Right lobe of liver (tissue), 6 donors: ENCODE measurements at regions not wholly inside any gene's neighbourhood (a gene's known extent, or its start where the extent isn't known, plus 50 kb on each side); places are given as distances from the start of the nearest gene placed in this dataset.

Source experiments
- ATAC-seq, 4 donors: fragments of 200-7000 bp; cut with Tn5 transposase; one replicate each; pipeline ENCODE4 v1.9.1; 2020; ENCODE audit warnings: mild to moderate bottlenecking in 4 of 4, moderate library complexity in 4 of 4
- DNase-seq, 3 donors: peaks; one replicate each; pipeline ENCODE4 v3.0.0-alpha.2; 2020
- H3K27ac ChIP-seq, 3 donors: fragments of 200-600 bp; one replicate each; pipeline ENCODE4 v1.8.0; 2022
- H3K27me3 ChIP-seq, 2 donors: fragments of 200-600 bp; one replicate each; pipeline ENCODE4 v1.8.0; 2022
- H3K36me3 ChIP-seq, 4 donors: fragments of 200-600 bp; sonication (generic) in 1 of 4; one replicate each; pipeline versions ENCODE4 v1.5.1 to v1.8.0; 2017 to 2022; ENCODE audit warnings: control low read depth in 1 of 4
- H3K4me1 ChIP-seq, 4 donors: fragments of 200-600 bp; sonication (generic) in 1 of 4; one replicate each; pipeline versions ENCODE4 v1.5.1 to v1.8.0; 2017 to 2022; ENCODE audit warnings: control low read depth in 1 of 4
- H3K4me3 ChIP-seq, 3 donors: fragments of 200-600 bp; one replicate each; pipeline ENCODE4 v1.8.0; 2022
- H3K9me3 ChIP-seq, 4 donors: fragments of 200-600 bp; sonication (generic) in 1 of 4; one replicate each; pipeline versions ENCODE4 v1.5.1 to v1.8.0; 2017 to 2022; ENCODE audit warnings: control low read depth in 1 of 4
- POLR2A ChIP-seq: fragments of 450-650 bp; IDR thresholded peaks from one replicate; pipeline ENCODE4 v1.6.1; 2017; ENCODE audit warnings: antibody characterized with exemption, mild to moderate bottlenecking
- WGBS: methylation state at CpG from one replicate; pipeline ENCODE4 v1.1.6; 2018; ENCODE audit warnings: low coverage, low lambda C conversion rate; ENCODE audit not compliant: insufficient coverage; ENCODE audit errors: missing lambda C conversion rate; 5-methylcytosine and 5-hydroxymethylcytosine counted together
- intact Hi-C, 2 donors: fragments of 100-400 bp; cut with DNase I; formaldehyde crosslinking; loops; one replicate each; pipeline versions ENCODE4 v1.11.2 to v1.14.1; 2022
- TF ChIP-seq, protein P1 (sequence below), 4 donors: fragments of 200-600 bp in 3 of 4; fragments of 450-650 bp in 1 of 4; IDR thresholded peaks; one replicate each; pipeline versions ENCODE4 v1.5.1 to v1.8.0; 2016 to 2022; ENCODE audit warnings: antibody characterized with exemption in 4 of 4, mild to moderate bottlenecking in 2 of 4
- donor health status: DM: no; HTN: yes; CAD: no.
- donor health status: DM: no; HTN: no; CAD: no.
- donor health status: DM: no; HTN: no; CAD: no.
- donor health status: DM: no; HTN: yes; CAD: no.
- donor health status: DM: no; HTN: yes; CAD: no.

DNA sequence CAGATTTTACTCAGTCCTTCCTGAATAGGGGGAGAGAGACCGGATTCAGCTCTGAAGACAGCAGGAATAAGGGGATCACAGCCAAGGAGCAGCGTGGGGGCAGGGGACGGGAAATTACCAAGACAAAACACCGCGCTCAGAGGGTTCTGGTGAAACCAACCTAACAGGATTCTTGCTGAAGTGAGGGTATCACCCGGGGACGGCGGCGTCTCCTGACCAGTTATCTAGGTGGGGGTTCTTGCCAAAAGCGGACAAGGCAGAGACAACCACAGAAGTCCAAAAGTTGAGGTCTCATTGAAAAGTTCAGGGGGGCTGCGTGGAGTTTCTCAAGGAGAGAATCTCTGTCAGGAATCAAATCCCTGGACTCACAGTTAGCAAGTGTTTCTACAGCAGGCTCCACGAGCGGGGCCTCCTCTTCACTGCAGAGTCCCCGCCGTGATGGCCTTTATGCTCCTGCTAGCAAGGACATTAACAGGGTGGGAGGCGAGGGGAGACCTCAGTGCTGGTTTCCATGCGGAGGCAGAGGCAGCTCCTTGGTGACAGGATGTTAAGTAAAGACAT lies 291.0 kb downstream of the BRD1 start:
- ATAC-seq (no peak), DNase-seq (no peak)
- TF ChIP-seq, protein P1, sequence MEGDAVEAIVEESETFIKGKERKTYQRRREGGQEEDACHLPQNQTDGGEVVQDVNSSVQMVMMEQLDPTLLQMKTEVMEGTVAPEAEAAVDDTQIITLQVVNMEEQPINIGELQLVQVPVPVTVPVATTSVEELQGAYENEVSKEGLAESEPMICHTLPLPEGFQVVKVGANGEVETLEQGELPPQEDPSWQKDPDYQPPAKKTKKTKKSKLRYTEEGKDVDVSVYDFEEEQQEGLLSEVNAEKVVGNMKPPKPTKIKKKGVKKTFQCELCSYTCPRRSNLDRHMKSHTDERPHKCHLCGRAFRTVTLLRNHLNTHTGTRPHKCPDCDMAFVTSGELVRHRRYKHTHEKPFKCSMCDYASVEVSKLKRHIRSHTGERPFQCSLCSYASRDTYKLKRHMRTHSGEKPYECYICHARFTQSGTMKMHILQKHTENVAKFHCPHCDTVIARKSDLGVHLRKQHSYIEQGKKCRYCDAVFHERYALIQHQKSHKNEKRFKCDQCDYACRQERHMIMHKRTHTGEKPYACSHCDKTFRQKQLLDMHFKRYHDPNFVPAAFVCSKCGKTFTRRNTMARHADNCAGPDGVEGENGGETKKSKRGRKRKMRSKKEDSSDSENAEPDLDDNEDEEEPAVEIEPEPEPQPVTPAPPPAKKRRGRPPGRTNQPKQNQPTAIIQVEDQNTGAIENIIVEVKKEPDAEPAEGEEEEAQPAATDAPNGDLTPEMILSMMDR (IDR thresholded peaks at IDR 0.05) = no peak
- TF ChIP-seq POLR2A = no peak
- no peak overlapping the region for H3K27ac ChIP-seq
- no peaks in the 10 kb centered on the region for H3K27me3 ChIP-seq
- H3K4me1 ChIP-seq = no peaks in the 10 kb centered on the region
- H3K36me3 ChIP-seq = no peaks in the 10 kb centered on the region
- no peaks in the 10 kb centered on the region for H3K9me3 ChIP-seq
- no peak overlapping the region for H3K4me3 ChIP-seq
- intact Hi-C loops = no loop called here
- 73% methylated on average over 4 of the region's 17 CpGs for WGBS

DNA sequence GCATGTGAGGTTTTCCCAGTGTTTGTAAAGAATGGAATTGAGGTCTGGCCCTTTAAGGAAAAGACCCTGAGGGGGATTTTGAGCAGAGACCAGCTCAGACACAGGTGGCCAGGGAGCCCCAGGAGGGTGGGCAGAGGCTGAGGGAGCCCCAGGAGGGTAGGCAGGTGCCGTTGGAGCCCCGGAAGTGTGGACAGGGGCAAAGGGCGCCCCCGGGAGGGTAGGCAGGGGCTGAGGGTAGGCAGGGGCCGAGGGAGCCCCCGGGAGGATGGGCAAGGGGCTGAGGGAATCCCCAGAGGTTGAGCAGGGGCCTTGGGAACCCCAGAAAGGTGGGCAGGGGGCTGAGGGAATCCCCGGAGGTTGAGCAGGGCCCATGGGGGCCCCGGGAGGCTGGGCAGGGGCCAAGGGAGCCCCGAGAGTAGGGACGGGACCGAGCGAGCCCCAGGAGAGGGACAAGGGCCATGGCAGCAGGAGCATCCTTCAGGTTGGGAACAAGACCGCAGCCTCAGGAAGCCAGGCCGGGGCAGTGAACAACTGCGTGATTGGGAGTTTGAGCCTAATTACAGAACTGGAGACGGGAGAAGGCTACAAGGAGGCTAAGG lies 292.0 kb downstream of the BRD1 start:
- intact Hi-C loops = no loop called here
- Histone ChIP-seq H3K27ac (no peak overlapping the region), H3K4me3 (no peak overlapping the region), H3K27me3 (no peaks in the 10 kb centered on the region), H3K4me1 (no peaks in the 10 kb centered on the region), H3K9me3 (no peaks in the 10 kb centered on the region), H3K36me3 (no peaks in the 10 kb centered on the region)
- DNase-seq = peak in 1 of 3 donors; percentile 25
- no peak for TF ChIP-seq POLR2A
- TF ChIP-seq, protein P1 (IDR thresholded peaks at IDR 0.05) = no peak
- WGBS = 38% methylated on average over 4 of the region's 16 CpGs
- no peak for ATAC-seq

DNA sequence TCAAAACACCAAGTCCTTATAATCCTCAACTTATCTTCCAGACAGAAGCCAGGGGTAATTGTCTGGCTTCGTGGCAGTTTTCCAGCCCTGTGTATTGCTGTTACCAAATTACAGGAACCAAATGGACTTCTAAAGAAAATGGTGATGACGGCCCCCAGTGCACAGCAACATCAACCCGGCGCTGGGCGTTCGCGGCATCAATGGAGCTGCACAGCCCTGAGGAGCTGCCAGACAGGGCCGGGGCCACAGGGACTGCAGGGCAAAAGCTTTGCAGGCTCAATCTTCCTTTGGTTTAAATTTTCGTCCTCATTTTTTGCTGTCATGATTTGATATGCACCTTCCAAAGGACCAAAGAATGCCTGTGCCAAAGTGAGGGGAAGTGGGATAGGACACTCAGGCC lies 292.5 kb downstream of the BRD1 start:
- DNase-seq (peak in 1 of 3 donors; percentile 23), ATAC-seq (no peak)
- intact Hi-C loops = no loop called here
- H3K4me1 ChIP-seq = no peaks in the 10 kb centered on the region
- no peaks in the 10 kb centered on the region for H3K36me3 ChIP-seq
- no peaks in the 10 kb centered on the region for H3K27me3 ChIP-seq
- no peak overlapping the region for H3K27ac ChIP-seq
- H3K9me3 ChIP-seq = no peaks in the 10 kb centered on the region
- no peak for TF ChIP-seq POLR2A
- TF ChIP-seq, protein P1 (IDR thresholded peaks at IDR 0.05) = no peak
- 43% methylated on average over 2 of the region's 9 CpGs for WGBS
- H3K4me3 ChIP-seq = no peak overlapping the region

DNA sequence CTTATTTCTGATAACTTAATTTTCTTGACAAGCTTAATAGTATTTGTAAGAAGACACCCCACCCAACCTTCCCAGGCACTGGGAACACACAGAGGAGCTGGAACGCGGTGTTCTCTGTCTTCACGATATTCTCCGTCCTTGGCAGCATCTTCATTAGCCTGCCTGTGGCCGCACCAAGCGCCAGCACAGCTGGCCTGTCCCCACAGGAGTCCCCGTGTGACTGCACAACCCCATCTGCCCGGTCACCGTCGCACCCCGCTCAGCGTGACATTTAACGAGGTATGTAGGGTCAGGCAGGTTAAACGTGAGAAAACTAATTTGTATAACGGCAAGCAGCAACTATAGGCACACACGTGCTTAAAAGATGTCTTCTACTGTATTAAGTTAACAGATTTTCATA lies 293.3 kb downstream of the BRD1 start:
- no peaks in the 10 kb centered on the region for H3K36me3 ChIP-seq
- H3K4me1 ChIP-seq = no peaks in the 10 kb centered on the region
- H3K4me3 ChIP-seq = no peak overlapping the region
- TF ChIP-seq, protein P1 (IDR thresholded peaks at IDR 0.05) = no peak
- TF ChIP-seq POLR2A = no peak
- WGBS = 70% methylated on average over 16 of the region's 16 CpGs
- H3K9me3 ChIP-seq = no peaks in the 10 kb centered on the region
- DNase-seq = peak in 1 of 3 donors; percentile 31
- no peak for ATAC-seq
- H3K27me3 ChIP-seq = no peaks in the 10 kb centered on the region
- intact Hi-C loops = no loop called here
- no peak overlapping the region for H3K27ac ChIP-seq
